Vagina (tissue), 2 donors: ENCODE measurements at regions not wholly inside any gene's neighbourhood (a gene's known extent, or its start where the extent isn't known, plus 50 kb on each side); places are given as distances from the start of the nearest gene placed in this dataset.

ENCODE experiments used
- POLR2A ChIP-seq, 2 donors: fragments of 450-650 bp; IDR thresholded peaks; one replicate each; pipeline ENCODE4 v1.6.1; 2017; ENCODE audit warnings: antibody characterized with exemption in 2 of 2, mild to moderate bottlenecking in 2 of 2, moderate library complexity in 2 of 2
- POLR2AphosphoS5 ChIP-seq, 2 donors: sonication (generic); formaldehyde crosslinking; IDR thresholded peaks; one replicate each; pipeline ENCODE4 v1.9.0; 2017; ENCODE audit warnings: antibody characterized with exemption in 2 of 2, mild to moderate bottlenecking in 2 of 2, low read depth in 1 of 2; ENCODE audit not compliant: insufficient read depth in 1 of 2

DNA sequence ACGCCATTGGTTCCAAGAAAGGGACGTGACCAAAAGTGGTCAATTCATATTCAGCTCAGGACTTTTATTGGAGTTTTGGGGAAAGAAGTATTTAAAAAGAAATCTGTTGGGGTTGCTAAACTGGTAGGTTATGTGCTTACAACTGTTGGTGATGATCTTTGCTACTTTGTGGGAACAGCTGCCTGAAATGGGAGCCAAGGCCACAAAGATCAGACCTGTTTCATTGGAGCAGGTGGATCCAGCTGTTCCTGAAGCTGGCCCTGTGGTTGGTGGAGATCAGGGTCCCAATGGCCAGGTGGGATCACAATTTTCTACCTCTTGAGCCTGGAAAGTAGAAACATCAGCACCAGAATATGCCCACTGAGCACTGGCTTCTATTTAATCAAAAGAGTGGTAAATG lies 144.5 kb downstream of the PSAT1 start:
- TF ChIP-seq POLR2AphosphoS5 (IDR thresholded peaks at IDR 0.05; ENCODE audit: insufficient read depth in 1 of 2, low read depth in 1 of 2) (no peak), POLR2A (IDR thresholded peaks at IDR 0.05) (no peak)
